CD4-positive, alpha-beta T cell treated with Interleukin-4 for 1 hour (primary cell): ENCODE measurements at regions not wholly inside any gene's neighbourhood (a gene's known extent, or its start where the extent isn't known, plus 50 kb on each side); places are given as distances from the start of the nearest gene placed in this dataset.

Experiments used
- DNase-seq, 2 donors: peaks; one replicate each; pipeline ENCODE4 v3.0.0-alpha.2; 2020 to 2022

GRCh38 chr4:11495818-11496217 is 67.1 kb upstream of the HS3ST1 start:
- no peak for DNase-seq

GRCh38 chr4:11495291-11495690 is 66.6 kb upstream of the HS3ST1 start:
- DNase-seq = no peak

- no peak for DNase-seq
Measured at GRCh38 chr4:11494232-11494631, 65.5 kb upstream of the HS3ST1 start.

- DNase-seq = peak in 1 of 2 donors; percentile 22
Measured at GRCh38 chr4:11489453-11490083, 60.9 kb upstream of the HS3ST1 start.

- no peak for DNase-seq
Measured at GRCh38 chr4:11488657-11489452, 60.2 kb upstream of the HS3ST1 start.

- DNase-seq = no peak
Measured at GRCh38 chr4:11487868-11488544, 59.3 kb upstream of the HS3ST1 start.

- DNase-seq = peak in 1 of 2 donors; percentile 19
Measured at GRCh38 chr4:11487139-11487538, 58.4 kb upstream of the HS3ST1 start.

GRCh38 chr4:11485926-11486325 is 57.2 kb upstream of the HS3ST1 start:
- DNase-seq = no peak

GRCh38 chr4:11484531-11484930 is 55.8 kb upstream of the HS3ST1 start:
- no peak for DNase-seq

GRCh38 chr4:11483046-11483445 is 54.4 kb upstream of the HS3ST1 start:
- no peak for DNase-seq

GRCh38 chr4:11480683-11481082 is 52.0 kb upstream of the HS3ST1 start:
- DNase-seq = peak; percentile 27 to 68
